Muscle of leg (tissue), 3 donors: ENCODE measurements at regions not wholly inside any gene's neighbourhood (a gene's known extent, or its start where the extent isn't known, plus 50 kb on each side); places are given as distances from the start of the nearest gene placed in this dataset.

Experiments used
- DNase-seq: peaks from one replicate; pipeline ENCODE4 v3.0.0; 2013
- H3K27ac ChIP-seq: one replicate; pipeline ENCODE4 v1.5.1; 2013; ENCODE audit warnings: mild to moderate bottlenecking, low read length, control low read depth
- H3K27me3 ChIP-seq: one replicate; pipeline ENCODE4 v1.6.1; 2013; ENCODE audit warnings: low read length; ENCODE audit not compliant: control insufficient read depth, insufficient read depth
- H3K36me3 ChIP-seq: one replicate; pipeline ENCODE4 v1.6.1; 2013; ENCODE audit warnings: low read length; ENCODE audit not compliant: control insufficient read depth, insufficient read depth
- H3K4me1 ChIP-seq: one replicate; pipeline ENCODE4 v1.6.1; 2013; ENCODE audit warnings: low read length; ENCODE audit not compliant: control insufficient read depth, insufficient read depth
- H3K4me3 ChIP-seq: one replicate; pipeline ENCODE4 v1.5.1; 2013; ENCODE audit warnings: low read length, control low read depth
- H3K9me3 ChIP-seq: replicated peaks from 2 replicates; pipeline ENCODE4 v1.6.1; 2013; ENCODE audit warnings: low read depth, low read length; ENCODE audit not compliant: control insufficient read depth
- WGBS: methylation state at CpG from one replicate; pipeline ENCODE4 v1.1.5; 2013; ENCODE audit warnings: missing lambda C conversion rate; ENCODE audit not compliant: insufficient coverage; 5-methylcytosine and 5-hydroxymethylcytosine counted together

DNA sequence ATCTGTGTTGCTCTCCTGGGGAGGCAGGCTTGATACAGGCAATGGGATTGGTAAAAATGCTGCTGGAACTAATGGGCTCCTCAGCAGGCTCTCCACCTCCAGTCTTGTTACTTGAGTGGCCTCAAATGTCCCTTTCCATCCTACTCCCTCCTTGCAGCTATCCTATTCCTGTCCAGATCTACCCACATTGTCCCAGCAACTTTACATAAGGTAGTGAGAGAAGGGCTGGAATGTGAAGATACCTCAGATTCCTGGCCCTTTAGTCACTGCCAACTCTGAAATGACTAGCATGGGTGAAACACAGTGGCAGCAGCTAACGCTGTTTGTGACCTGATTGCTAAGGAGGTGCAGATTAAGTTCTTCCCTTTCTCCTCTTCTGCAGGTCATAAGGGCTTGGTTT, 210.1 kb upstream of the HS3ST4 start:
- Histone ChIP-seq H3K27ac (no peak overlapping the region), H3K27me3 (no peaks in the 10 kb centered on the region), H3K36me3 (no peaks in the 10 kb centered on the region), H3K4me3 (no peak overlapping the region), H3K9me3 (no peaks in the 10 kb centered on the region), H3K4me1 (no peaks in the 10 kb centered on the region)
- DNase-seq: no peak
- WGBS: no CpG with 5 or more reads among the region's 1 CpG

DNA sequence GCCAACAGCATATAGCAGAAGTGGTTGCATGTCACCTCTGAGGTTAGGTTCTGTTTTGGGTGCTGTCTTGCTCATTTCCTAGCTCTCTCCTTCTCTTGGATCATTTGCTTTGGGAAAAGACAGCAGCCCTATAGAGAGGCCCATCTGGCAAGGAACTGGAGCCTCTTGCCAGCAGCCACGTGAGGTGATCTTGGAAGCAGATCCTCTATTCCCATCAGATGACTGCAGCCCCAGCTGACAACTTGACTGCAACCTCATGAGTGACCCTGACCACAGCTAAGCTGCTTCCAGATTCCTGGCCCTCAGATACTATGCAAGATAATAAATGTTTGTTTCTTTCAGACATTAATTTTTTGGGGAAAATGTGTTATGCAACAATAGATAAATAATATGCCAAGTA, 213.3 kb upstream of the HS3ST4 start:
- Histone ChIP-seq H3K9me3 (no peaks in the 10 kb centered on the region), H3K27ac (no peak overlapping the region), H3K4me1 (no peaks in the 10 kb centered on the region), H3K27me3 (no peaks in the 10 kb centered on the region), H3K36me3 (no peaks in the 10 kb centered on the region), H3K4me3 (no peak overlapping the region)
- 20% methylated on average over 1 of the region's 1 CpG for WGBS
- DNase-seq: peak; percentile 28

DNA sequence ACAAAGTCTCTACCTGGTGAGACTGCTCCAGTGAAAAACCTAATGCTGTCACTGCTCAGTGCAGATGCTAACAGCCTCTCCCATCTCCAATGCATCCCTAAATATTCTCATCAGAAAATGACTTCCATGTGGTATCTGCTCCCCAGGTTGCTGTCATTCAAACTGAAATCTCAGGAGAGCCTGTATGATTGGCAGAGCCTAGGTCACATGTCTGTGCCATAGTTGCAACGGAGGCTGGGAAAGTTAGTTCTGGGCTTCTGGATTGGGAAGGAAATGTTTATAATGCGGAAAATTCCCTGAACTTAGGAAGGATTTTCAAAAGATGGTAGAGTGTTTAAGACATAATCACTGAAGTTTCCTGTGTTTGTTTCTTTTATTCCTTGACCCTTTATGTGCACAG, 206.4 kb upstream of the ZKSCAN2 start:
- no peaks in the 10 kb centered on the region for H3K36me3 ChIP-seq
- H3K9me3 ChIP-seq: no peaks in the 10 kb centered on the region
- H3K4me3 ChIP-seq: no peak overlapping the region
- WGBS: 70% methylated on average over 1 of the region's 2 CpGs
- no peak overlapping the region for H3K27ac ChIP-seq
- no peaks in the 10 kb centered on the region for H3K4me1 ChIP-seq
- no peaks in the 10 kb centered on the region for H3K27me3 ChIP-seq
- no peak for DNase-seq

DNA sequence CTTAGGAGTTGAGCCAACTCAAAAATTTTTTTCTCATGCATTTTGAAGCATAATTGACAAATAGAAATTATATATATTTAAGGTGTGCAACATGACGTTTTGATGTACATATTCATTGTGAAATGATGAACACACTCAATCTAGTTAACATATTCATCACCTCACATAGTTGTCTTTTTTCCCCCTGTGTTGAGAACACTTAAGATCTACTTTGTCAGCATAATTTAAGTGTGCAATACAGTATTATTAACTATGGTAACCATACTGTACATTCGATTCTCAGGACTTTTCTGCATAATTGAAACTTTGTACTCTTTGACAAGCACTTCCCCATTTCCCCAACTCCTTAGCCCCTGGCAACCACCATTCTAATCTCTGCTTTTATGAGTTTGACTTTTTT, 192.2 kb upstream of the ZKSCAN2 start:
- Histone ChIP-seq H3K27me3 (no peaks in the 10 kb centered on the region), H3K4me1 (no peaks in the 10 kb centered on the region), H3K4me3 (no peak overlapping the region), H3K27ac (no peak overlapping the region), H3K36me3 (no peaks in the 10 kb centered on the region), H3K9me3 (no peaks in the 10 kb centered on the region)
- WGBS: no CpG with 5 or more reads among the region's 2 CpGs
- no peak for DNase-seq

DNA sequence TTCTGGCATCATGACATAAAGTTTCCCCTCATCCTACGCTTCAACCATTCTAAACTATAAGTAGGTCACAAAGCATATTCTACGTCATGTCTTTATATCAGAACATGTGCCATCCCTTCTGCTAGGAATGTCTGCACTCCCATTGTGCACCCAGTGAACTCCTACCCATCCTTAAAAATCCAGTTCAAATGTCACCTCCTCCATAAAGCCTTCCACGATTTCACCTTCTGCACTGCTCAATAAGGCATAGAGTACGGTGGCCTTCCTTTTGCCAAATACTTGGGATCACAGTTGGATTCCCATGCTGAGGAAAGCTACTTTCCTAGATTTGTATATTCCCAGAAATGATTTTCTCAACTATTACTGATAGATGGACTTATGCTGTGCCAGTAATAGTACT, 186.3 kb upstream of the ZKSCAN2 start:
- H3K4me3 ChIP-seq: no peak overlapping the region
- WGBS: 52% methylated on average over 3 of the region's 4 CpGs
- no peaks in the 10 kb centered on the region for H3K36me3 ChIP-seq
- no peak overlapping the region for H3K27ac ChIP-seq
- no peaks in the 10 kb centered on the region for H3K27me3 ChIP-seq
- DNase-seq: no peak
- no peaks in the 10 kb centered on the region for H3K4me1 ChIP-seq
- H3K9me3 ChIP-seq: no peaks in the 10 kb centered on the region

DNA sequence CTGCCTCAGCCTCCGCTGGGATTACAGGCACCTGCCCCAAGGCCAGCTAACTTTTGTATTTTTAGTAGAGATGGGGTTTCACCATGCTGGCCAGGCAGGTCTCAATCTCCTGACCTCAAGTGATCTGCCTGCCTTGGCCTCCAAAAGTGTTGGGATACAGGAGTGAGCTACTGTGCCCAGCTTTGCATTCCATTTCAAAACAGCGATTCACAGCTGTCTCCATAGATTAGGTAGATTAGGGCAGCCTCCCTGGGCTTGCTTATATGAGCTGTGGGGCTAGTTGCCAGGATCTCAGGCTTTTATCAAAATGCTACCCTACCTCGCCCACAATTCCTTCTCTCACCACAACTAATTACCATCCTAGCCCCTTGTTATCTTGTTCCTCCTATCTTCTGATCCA, 176.4 kb upstream of the ZKSCAN2 start:
- H3K27me3 ChIP-seq: no peaks in the 10 kb centered on the region
- DNase-seq: no peak
- H3K27ac ChIP-seq: no peak overlapping the region
- no peak overlapping the region for H3K4me3 ChIP-seq
- H3K36me3 ChIP-seq: no peaks in the 10 kb centered on the region
- H3K4me1 ChIP-seq: no peaks in the 10 kb centered on the region
- no peaks in the 10 kb centered on the region for H3K9me3 ChIP-seq
- WGBS: 100% methylated on average over 1 of the region's 3 CpGs

DNA sequence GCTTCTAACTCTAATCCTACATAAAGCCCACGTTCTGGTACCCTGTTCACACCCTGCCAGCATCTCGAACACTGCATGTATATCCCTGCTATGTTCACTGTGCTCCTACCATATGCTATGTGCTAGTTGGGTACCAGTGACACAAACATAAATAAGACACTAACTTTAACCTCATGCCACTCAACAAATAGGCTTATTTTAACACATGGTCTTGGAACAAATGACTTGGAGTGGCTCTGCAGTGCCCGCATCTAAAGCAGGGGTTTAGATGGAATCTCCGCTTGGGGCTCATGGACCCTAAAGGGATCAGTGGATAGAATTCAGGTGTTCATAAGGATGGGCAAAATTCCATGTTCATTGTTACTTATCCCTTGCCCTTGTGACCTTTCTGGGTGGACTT, 175.7 kb upstream of the ZKSCAN2 start:
- no peak overlapping the region for H3K4me3 ChIP-seq
- no peaks in the 10 kb centered on the region for H3K27me3 ChIP-seq
- no peaks in the 10 kb centered on the region for H3K36me3 ChIP-seq
- H3K27ac ChIP-seq: no peak overlapping the region
- no peak for DNase-seq
- 41% methylated on average over 2 of the region's 4 CpGs for WGBS
- no peaks in the 10 kb centered on the region for H3K9me3 ChIP-seq
- H3K4me1 ChIP-seq: no peaks in the 10 kb centered on the region

DNA sequence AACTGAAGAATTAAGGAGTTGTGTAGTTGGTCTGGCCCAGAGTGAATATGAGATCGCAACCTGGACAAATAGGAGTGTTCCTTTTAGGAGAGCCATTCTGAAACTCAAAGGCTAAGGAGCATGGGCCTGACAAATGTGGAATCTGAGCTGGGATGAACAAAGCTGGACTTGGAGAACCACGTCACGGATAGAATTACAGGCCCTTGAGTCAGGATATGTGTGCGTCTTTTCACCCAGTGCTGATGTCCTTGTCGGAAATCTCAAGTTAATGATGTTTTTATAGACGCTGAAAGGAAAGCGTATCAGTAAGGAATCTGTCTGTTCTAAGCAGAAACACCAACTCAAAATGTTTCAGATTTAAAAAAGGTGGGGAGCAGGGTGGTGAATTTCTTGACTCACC, 173.8 kb upstream of the ZKSCAN2 start:
- Histone ChIP-seq H3K4me3 (no peak overlapping the region), H3K9me3 (no peaks in the 10 kb centered on the region), H3K36me3 (no peaks in the 10 kb centered on the region), H3K27me3 (no peaks in the 10 kb centered on the region), H3K4me1 (no peaks in the 10 kb centered on the region), H3K27ac (no peak overlapping the region)
- 74% methylated on average over 7 of the region's 7 CpGs for WGBS
- DNase-seq: no peak

DNA sequence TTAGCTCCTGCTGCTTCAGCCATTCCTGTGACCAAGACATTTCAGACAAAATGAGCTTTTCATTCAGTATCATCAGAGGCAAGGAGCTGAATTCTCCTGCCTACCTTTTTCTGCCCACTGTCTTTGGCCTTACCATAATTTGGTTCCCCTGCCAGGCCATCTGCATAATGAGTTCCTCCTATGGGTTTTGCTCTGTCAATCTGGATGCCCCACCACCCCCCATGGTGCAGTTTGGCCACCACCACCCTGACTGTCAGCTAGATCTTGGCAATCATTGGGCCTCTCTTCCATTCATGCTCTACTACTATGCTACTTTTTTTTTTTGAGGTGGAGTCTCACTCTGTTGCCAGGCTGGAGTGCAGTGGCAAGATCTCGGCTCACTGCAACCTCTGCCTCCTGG, 169.2 kb upstream of the ZKSCAN2 start:
- H3K4me3 ChIP-seq: no peak overlapping the region
- no peaks in the 10 kb centered on the region for H3K36me3 ChIP-seq
- DNase-seq: no peak
- WGBS: no CpG with 5 or more reads among the region's 1 CpG
- H3K27ac ChIP-seq: no peak overlapping the region
- no peaks in the 10 kb centered on the region for H3K4me1 ChIP-seq
- no peaks in the 10 kb centered on the region for H3K27me3 ChIP-seq
- H3K9me3 ChIP-seq: no peaks in the 10 kb centered on the region

DNA sequence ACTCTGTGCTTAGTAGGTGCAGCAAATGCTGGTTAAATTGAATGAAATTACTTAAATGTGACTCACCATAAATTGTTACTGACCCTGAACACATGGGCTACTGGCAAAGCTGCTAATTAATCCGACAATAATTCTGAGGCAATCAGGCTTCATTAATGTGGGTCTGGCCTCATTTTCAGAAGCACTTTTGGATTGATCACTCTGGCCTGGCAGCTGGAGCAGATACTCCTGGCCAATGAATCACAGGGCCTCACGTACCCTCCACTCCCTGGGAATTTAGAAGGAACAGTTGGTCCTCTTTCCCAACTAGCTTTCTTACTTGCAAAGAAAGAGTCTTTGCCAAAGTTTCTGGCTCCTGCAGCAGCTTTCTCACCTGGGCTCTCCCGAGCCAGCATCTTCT, 162.0 kb upstream of the ZKSCAN2 start:
- H3K4me1 ChIP-seq: no peaks in the 10 kb centered on the region
- no peak overlapping the region for H3K27ac ChIP-seq
- no peak for DNase-seq
- H3K9me3 ChIP-seq: no peaks in the 10 kb centered on the region
- H3K36me3 ChIP-seq: no peaks in the 10 kb centered on the region
- H3K27me3 ChIP-seq: no peaks in the 10 kb centered on the region
- no peak overlapping the region for H3K4me3 ChIP-seq
- WGBS: 49% methylated on average over 3 of the region's 3 CpGs

DNA sequence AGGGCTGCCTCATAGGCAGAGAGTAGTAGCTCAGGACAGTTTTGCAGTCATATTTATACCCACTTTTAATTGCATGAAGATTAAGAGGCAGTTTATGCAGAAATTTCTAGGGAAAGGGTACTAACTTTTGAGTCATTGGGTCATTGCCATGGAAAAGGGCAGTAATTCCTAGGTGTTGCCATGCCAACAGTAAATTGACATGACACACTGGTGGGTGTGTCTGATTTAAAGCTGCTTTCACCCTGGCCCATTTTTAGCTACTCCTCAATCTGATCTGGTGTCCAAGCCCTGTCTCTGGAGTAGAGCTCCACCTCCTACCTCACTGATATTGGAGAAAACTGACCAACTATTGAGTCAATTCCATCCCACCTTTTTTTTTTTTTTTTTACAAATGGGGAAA, 161.5 kb upstream of the ZKSCAN2 start:
- H3K4me1 ChIP-seq: no peaks in the 10 kb centered on the region
- no peak overlapping the region for H3K4me3 ChIP-seq
- no peaks in the 10 kb centered on the region for H3K36me3 ChIP-seq
- H3K27me3 ChIP-seq: no peaks in the 10 kb centered on the region
- H3K9me3 ChIP-seq: no peaks in the 10 kb centered on the region
- DNase-seq: no peak
- no peak overlapping the region for H3K27ac ChIP-seq
